ENCODE measurements at regions not wholly inside any gene's neighbourhood (a gene's known extent, or its start where the extent isn't known, plus 50 kb on each side); places are given as distances from the start of the nearest gene placed in this dataset.

GRCh38 chr6:2440516-2440915, 195.1 kb upstream of the GMDS start:
- no peak overlapping the region for H2AFZ ChIP-seq (ENCODE audit: low read length)
- no peaks in the 10 kb centered on the region for H3K79me2 ChIP-seq (ENCODE audit: low read length)
- H3K4me2 ChIP-seq (ENCODE audit: low read depth, low read length, poor library complexity, severe bottlenecking) = no peak overlapping the region
- H3K36me3 ChIP-seq (ENCODE audit: insufficient read depth, low read length) = no peaks in the 10 kb centered on the region; the same call in 1 of the 2 replicates
- H3K4me3 ChIP-seq (ENCODE audit: low read length) = no peak overlapping the region
- no peaks in the 10 kb centered on the region for H3K9me3 ChIP-seq (ENCODE audit: low read length)
- peaks cover 35% of the 10 kb centered on the region for H3K4me1 ChIP-seq (ENCODE audit: low read length)
- no peak overlapping the region for H3K9ac ChIP-seq (ENCODE audit: low read length)
- no peaks in the 10 kb centered on the region for H3K9me2 ChIP-seq (replicated peaks; ENCODE audit: insufficient read depth, low read length)
- 0 out of 2 replicates have a peak, but pooled peaks cover 4% of the 10 kb centered on the region for H3K27me3 ChIP-seq (ENCODE audit: low read length)
- no peak for DNase-seq
- H4K20me1 ChIP-seq (ENCODE audit: insufficient read depth, low read depth, low read length) = no peaks in the 10 kb centered on the region
- no peak overlapping the region for H3K27ac ChIP-seq (ENCODE audit: low read length)

DNA sequence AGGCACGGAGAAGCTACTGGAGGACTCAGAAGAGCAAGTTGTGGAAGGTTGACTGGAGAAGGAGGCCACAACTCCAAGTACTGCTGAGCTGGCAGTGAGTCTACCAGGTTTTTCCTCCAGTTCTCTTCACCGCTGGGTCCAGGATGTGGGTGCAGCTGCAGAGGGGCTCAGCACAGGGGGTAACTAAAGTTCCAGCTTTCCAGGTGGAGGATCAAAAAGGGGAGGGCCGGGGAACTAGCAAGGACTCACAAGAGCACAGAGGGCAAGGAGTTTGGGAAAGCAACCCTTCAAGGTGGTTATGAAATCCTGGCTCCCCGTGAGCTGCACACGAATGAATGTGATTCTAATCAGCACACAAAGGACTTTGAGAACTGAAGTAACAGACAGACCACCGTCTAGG, 194.2 kb upstream of the GMDS start:
- 0 out of 2 replicates have a peak, but pooled peaks cover 4% of the 10 kb centered on the region for H3K27me3 ChIP-seq (ENCODE audit: low read length)
- peak overlapping the region; percentile 17; the same call in 1 of the 2 replicates for H2AFZ ChIP-seq (ENCODE audit: low read length)
- DNase-seq = no peak
- H3K4me2 ChIP-seq (ENCODE audit: low read depth, low read length, poor library complexity, severe bottlenecking) = peak overlapping the region; percentile 25
- no peak overlapping the region for H3K9ac ChIP-seq (ENCODE audit: low read length)
- H3K4me3 ChIP-seq (ENCODE audit: low read length) = no peak overlapping the region
- no peaks in the 10 kb centered on the region for H3K9me2 ChIP-seq (replicated peaks; ENCODE audit: insufficient read depth, low read length)
- H3K9me3 ChIP-seq (ENCODE audit: low read length) = no peaks in the 10 kb centered on the region
- H3K79me2 ChIP-seq (ENCODE audit: low read length) = no peaks in the 10 kb centered on the region
- H4K20me1 ChIP-seq (ENCODE audit: insufficient read depth, low read depth, low read length) = no peaks in the 10 kb centered on the region
- H3K36me3 ChIP-seq (ENCODE audit: insufficient read depth, low read length) = no peaks in the 10 kb centered on the region; the same call in 1 of the 2 replicates
- peaks cover 38% of the 10 kb centered on the region for H3K4me1 ChIP-seq (ENCODE audit: low read length)
- no peak overlapping the region for H3K27ac ChIP-seq (ENCODE audit: low read length)

- no peaks in the 10 kb centered on the region for H3K9me3 ChIP-seq (ENCODE audit: low read length)
- no peaks in the 10 kb centered on the region for H3K9me2 ChIP-seq (replicated peaks; ENCODE audit: insufficient read depth, low read length)
- peaks cover 44% of the 10 kb centered on the region for H3K4me1 ChIP-seq (ENCODE audit: low read length)
- H3K9ac ChIP-seq (ENCODE audit: low read length) = no peak overlapping the region
- no peak for DNase-seq
- no peaks in the 10 kb centered on the region; the same call in 1 of the 2 replicates for H3K36me3 ChIP-seq (ENCODE audit: insufficient read depth, low read length)
- H2AFZ ChIP-seq (ENCODE audit: low read length) = peak overlapping the region; percentile 17; the same call in 1 of the 2 replicates
- H3K27ac ChIP-seq (ENCODE audit: low read length) = no peak overlapping the region
- H3K4me3 ChIP-seq (ENCODE audit: low read length) = no peak overlapping the region
- no peaks in the 10 kb centered on the region for H4K20me1 ChIP-seq (ENCODE audit: insufficient read depth, low read depth, low read length)
- H3K4me2 ChIP-seq (ENCODE audit: low read depth, low read length, poor library complexity, severe bottlenecking) = peak overlapping the region; percentile 25
- H3K27me3 ChIP-seq (ENCODE audit: low read length) = 0 out of 2 replicates have a peak, but pooled peaks cover 4% of the 10 kb centered on the region
- no peaks in the 10 kb centered on the region for H3K79me2 ChIP-seq (ENCODE audit: low read length)
These were observed 193.7 kb upstream of the GMDS start for GRCh38 chr6:2439082-2439481.

DNA sequence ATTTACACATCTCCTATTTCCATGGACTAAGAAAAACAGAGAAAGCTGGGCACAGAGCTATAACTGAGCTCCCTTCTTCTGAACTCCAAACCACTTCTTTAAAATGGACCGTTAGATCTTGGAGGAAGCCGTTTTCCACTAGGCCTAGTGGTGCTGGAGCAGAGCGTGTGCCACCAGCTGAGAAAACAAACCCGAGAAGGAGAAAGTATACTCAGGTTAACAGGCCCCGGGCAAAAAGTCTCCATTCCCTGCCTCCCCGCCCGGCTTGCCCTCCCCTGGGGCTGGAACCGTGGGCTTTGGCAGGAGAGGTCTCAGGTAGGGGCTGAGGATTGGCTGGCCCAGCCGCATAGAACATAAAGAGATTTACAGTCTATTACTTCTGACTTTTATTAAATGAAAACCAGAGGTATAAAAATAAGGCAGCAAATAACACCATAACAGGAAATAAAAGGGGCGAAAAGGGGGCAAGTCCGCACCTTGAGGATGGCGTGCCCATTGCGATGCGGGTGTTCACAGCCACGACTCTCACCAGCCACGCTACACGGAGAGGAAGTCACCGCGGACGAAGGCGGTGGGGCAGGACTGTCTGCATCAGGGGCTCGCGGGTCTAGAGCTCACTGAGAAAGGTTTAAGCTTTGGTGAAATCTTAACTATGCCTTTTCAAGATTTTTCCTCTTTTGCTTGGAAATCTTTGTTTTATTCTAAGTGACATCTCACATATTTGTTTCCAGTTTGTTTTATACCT, 191.2 kb upstream of the GMDS start:
- no peaks in the 10 kb centered on the region for H3K79me2 ChIP-seq (ENCODE audit: low read length)
- H3K9ac ChIP-seq (ENCODE audit: low read length) = no peak overlapping the region
- peaks cover 53% of the 10 kb centered on the region for H3K4me1 ChIP-seq (ENCODE audit: low read length)
- H3K27me3 ChIP-seq (ENCODE audit: low read length) = 0 out of 2 replicates have a peak, but pooled peaks cover 4% of the 10 kb centered on the region
- no peaks in the 10 kb centered on the region for H3K9me3 ChIP-seq (ENCODE audit: low read length)
- H3K36me3 ChIP-seq (ENCODE audit: insufficient read depth, low read length) = no peaks in the 10 kb centered on the region; the same call in 1 of the 2 replicates
- DNase-seq = no peak
- no peak overlapping the region for H3K27ac ChIP-seq (ENCODE audit: low read length)
- H3K4me3 ChIP-seq (ENCODE audit: low read length) = no peak overlapping the region
- H2AFZ ChIP-seq (ENCODE audit: low read length) = no peak overlapping the region
- H3K9me2 ChIP-seq (replicated peaks; ENCODE audit: insufficient read depth, low read length) = no peaks in the 10 kb centered on the region
- no peak overlapping the region for H3K4me2 ChIP-seq (ENCODE audit: low read depth, low read length, poor library complexity, severe bottlenecking)
- H4K20me1 ChIP-seq (ENCODE audit: insufficient read depth, low read depth, low read length) = no peaks in the 10 kb centered on the region

GRCh38 chr6:2435323-2435722, 189.9 kb upstream of the GMDS start:
- no peak overlapping the region for H3K9ac ChIP-seq (ENCODE audit: low read length)
- no peaks in the 10 kb centered on the region; the same call in 1 of the 2 replicates for H3K36me3 ChIP-seq (ENCODE audit: insufficient read depth, low read length)
- H3K9me2 ChIP-seq (replicated peaks; ENCODE audit: insufficient read depth, low read length) = no peaks in the 10 kb centered on the region
- H3K4me1 ChIP-seq (ENCODE audit: low read length) = peaks cover 54% of the 10 kb centered on the region
- H3K4me3 ChIP-seq (ENCODE audit: low read length) = no peak overlapping the region
- no peaks in the 10 kb centered on the region for H3K9me3 ChIP-seq (ENCODE audit: low read length)
- H4K20me1 ChIP-seq (ENCODE audit: insufficient read depth, low read depth, low read length) = no peaks in the 10 kb centered on the region
- no peak for DNase-seq
- no peaks in the 10 kb centered on the region for H3K27me3 ChIP-seq (ENCODE audit: low read length)
- H2AFZ ChIP-seq (ENCODE audit: low read length) = no peak overlapping the region
- no peak overlapping the region for H3K27ac ChIP-seq (ENCODE audit: low read length)
- H3K79me2 ChIP-seq (ENCODE audit: low read length) = no peaks in the 10 kb centered on the region
- no peak overlapping the region for H3K4me2 ChIP-seq (ENCODE audit: low read depth, low read length, poor library complexity, severe bottlenecking)

DNA sequence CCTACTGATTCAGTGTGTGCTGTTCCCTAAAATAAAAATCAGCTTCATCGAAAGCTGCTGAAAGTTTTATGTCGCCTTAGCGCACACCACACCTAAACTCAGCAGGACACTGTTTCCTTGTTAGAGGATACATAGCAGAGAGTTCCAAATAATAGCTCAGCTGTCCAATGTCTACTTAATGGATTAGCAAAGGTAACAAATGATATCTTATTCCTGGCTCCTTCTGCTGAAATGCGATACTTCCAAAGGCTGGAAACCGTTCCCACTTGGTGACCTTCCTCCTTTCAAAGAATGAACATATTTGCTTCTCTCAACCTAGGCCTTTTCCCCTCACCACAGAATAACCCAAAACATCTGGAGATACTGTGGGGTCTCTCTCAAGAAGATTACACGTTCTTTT, 189.5 kb upstream of the GMDS start:
- no peaks in the 10 kb centered on the region; the same call in 1 of the 2 replicates for H3K36me3 ChIP-seq (ENCODE audit: insufficient read depth, low read length)
- H3K27me3 ChIP-seq (ENCODE audit: low read length) = no peaks in the 10 kb centered on the region
- peaks cover 57% of the 10 kb centered on the region for H3K4me1 ChIP-seq (ENCODE audit: low read length)
- H4K20me1 ChIP-seq (ENCODE audit: insufficient read depth, low read depth, low read length) = no peaks in the 10 kb centered on the region
- no peak overlapping the region for H3K4me2 ChIP-seq (ENCODE audit: low read depth, low read length, poor library complexity, severe bottlenecking)
- H3K79me2 ChIP-seq (ENCODE audit: low read length) = no peaks in the 10 kb centered on the region
- no peak overlapping the region for H3K27ac ChIP-seq (ENCODE audit: low read length)
- H2AFZ ChIP-seq (ENCODE audit: low read length) = no peak overlapping the region
- no peak for DNase-seq
- H3K9me3 ChIP-seq (ENCODE audit: low read length) = no peaks in the 10 kb centered on the region
- no peaks in the 10 kb centered on the region for H3K9me2 ChIP-seq (replicated peaks; ENCODE audit: insufficient read depth, low read length)
- no peak overlapping the region for H3K4me3 ChIP-seq (ENCODE audit: low read length)
- no peak overlapping the region for H3K9ac ChIP-seq (ENCODE audit: low read length)

DNA sequence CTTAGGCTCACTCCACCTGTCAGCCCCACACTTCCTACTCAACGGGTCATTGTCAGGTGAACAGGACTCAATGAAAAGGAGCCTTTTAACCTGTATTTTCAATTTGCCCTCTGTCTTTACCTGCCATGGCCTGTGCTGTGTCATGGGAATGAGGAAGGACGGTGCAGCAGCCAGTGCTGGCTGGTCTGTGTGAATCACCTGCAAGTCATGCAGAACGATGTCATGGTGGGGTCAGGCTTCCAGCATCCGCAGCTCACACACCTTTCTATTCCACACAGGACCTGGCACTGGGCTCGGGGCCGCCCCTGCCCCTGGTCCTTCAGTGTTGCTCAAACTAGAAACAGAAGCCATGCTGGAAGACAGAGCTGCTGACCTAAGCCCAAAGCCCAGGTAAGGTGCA, 188.7 kb upstream of the GMDS start:
- Histone ChIP-seq H3K36me3 (ENCODE audit: insufficient read depth, low read length) (no peaks in the 10 kb centered on the region), H3K27ac (ENCODE audit: low read length) (peak overlapping the region; percentile 23; the same call in 1 of the 2 replicates), H3K4me2 (ENCODE audit: low read depth, low read length, poor library complexity, severe bottlenecking) (peak overlapping the region; percentile 43), H3K27me3 (ENCODE audit: low read length) (no peaks in the 10 kb centered on the region), H4K20me1 (ENCODE audit: insufficient read depth, low read depth, low read length) (no peaks in the 10 kb centered on the region), H2AFZ (ENCODE audit: low read length) (peak overlapping the region; percentile 52), H3K9me3 (ENCODE audit: low read length) (no peaks in the 10 kb centered on the region), H3K9ac (ENCODE audit: low read length) (peak overlapping the region; percentile 17; the same call in 1 of the 2 replicates), H3K9me2 (replicated peaks; ENCODE audit: insufficient read depth, low read length) (no peaks in the 10 kb centered on the region), H3K4me3 (ENCODE audit: low read length) (peak overlapping the region; percentile 23; the same call in 1 of the 2 replicates), H3K4me1 (ENCODE audit: low read length) (peaks cover 50% of the 10 kb centered on the region), H3K79me2 (ENCODE audit: low read length) (no peaks in the 10 kb centered on the region)
- no peak for DNase-seq

DNA sequence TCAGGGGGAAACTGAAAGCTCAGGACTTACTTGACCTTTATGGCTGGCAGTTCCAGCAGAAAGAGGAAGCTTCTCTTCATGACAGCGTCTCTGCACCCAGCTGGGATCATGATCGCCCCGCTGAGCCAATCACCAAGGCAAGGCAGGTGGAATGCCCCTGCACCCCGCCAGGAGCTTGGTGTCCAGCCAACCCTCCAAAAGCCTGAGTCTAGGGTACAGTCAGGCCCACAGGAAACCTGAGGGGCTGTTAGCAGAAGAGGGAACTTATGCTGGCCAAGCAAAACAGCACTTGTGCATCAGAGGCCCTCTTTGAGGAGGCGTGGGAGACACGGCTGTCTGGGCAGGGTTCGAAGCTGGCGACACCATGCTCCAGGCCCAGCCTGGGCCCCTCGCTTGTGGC, 188.3 kb upstream of the GMDS start:
- H3K9ac ChIP-seq (ENCODE audit: low read length) = peak overlapping the region; percentile 17; the same call in 1 of the 2 replicates
- no peaks in the 10 kb centered on the region for H3K9me2 ChIP-seq (replicated peaks; ENCODE audit: insufficient read depth, low read length)
- DNase-seq = peak; percentile 73
- peak overlapping the region; percentile 23; the same call in 1 of the 2 replicates for H3K4me3 ChIP-seq (ENCODE audit: low read length)
- no peaks in the 10 kb centered on the region for H3K79me2 ChIP-seq (ENCODE audit: low read length)
- peak overlapping the region; percentile 52 for H2AFZ ChIP-seq (ENCODE audit: low read length)
- H4K20me1 ChIP-seq (ENCODE audit: insufficient read depth, low read depth, low read length) = no peaks in the 10 kb centered on the region
- no peaks in the 10 kb centered on the region for H3K27me3 ChIP-seq (ENCODE audit: low read length)
- peak overlapping the region; percentile 23; the same call in 1 of the 2 replicates for H3K27ac ChIP-seq (ENCODE audit: low read length)
- peak overlapping the region; percentile 43 for H3K4me2 ChIP-seq (ENCODE audit: low read depth, low read length, poor library complexity, severe bottlenecking)
- no peaks in the 10 kb centered on the region for H3K36me3 ChIP-seq (ENCODE audit: insufficient read depth, low read length)
- H3K9me3 ChIP-seq (ENCODE audit: low read length) = no peaks in the 10 kb centered on the region
- peaks cover 46% of the 10 kb centered on the region for H3K4me1 ChIP-seq (ENCODE audit: low read length)
